Prostate gland (tissue), 2 donors: ENCODE measurements at regions not wholly inside any gene's neighbourhood (a gene's known extent, or its start where the extent isn't known, plus 50 kb on each side); places are given as distances from the start of the nearest gene placed in this dataset.

ENCODE experiments used
- POLR2A ChIP-seq: fragments of 450-650 bp; IDR thresholded peaks from one replicate; pipeline ENCODE4 v1.6.1; 2016; ENCODE audit warnings: antibody characterized with exemption, mild to moderate bottlenecking
- POLR2AphosphoS5 ChIP-seq: sonication (generic); formaldehyde crosslinking; IDR thresholded peaks from one replicate; pipeline ENCODE4 v1.6.1; 2017; ENCODE audit warnings: antibody characterized with exemption
- TF ChIP-seq, protein P1 (sequence below), 4 experiments: fragments of 200-600 bp in 2 of 4; fragments of 450-650 bp in 2 of 4; sonication (generic) in 2 of 4; IDR thresholded peaks; 1 replicate in 3 of 4; 2 replicates in 1 of 4; pipeline ENCODE4 v1.5.1; 2016 to 2019; ENCODE audit warnings: antibody characterized with exemption in 4 of 4, mild to moderate bottlenecking in 2 of 4, moderate library complexity in 2 of 4

DNA sequence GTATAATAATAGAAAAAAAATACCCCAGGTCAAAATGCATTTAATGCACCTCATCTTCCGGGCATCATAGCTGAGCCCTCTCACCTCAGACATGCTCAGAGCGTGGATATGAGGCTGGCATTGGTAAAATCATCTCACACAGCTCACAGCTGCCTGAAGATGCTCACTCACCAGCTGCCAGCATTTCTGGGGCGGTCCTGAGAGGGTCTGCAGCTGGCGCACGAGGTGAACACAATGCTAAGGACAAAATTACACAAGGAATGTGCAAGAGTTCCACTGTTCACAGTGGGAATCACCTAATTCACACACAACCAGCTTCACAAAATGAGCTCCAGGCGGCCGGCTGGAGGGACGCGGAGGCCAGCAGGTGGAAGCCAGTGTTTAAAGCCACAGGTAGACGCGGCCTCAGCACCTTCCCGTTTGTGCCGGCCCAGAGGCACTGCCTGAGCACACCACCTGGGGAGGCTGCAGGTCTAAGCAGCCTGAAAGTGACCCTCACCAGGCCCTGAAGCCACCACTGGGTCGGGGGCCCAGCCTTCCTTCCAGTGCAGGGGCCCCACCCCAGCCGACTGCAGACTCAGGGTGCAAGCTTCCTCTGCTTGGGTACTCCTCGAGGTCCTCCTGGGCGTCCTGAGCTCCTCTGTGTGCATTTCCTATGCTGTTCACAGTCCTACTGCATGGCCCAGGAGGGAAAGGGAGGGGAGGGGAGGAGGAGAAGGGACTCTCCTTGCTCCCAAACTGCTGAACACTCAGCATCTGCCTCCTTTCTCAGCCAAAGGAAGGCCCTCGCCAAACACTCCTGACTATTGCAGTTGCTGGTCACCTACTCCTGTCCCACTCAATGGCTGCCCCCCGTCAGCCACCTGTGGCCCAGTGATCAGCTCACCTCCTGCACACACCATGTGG is 61.2 kb upstream of the FAM20C start:
- no peak for TF ChIP-seq POLR2A
- TF ChIP-seq, protein P1, sequence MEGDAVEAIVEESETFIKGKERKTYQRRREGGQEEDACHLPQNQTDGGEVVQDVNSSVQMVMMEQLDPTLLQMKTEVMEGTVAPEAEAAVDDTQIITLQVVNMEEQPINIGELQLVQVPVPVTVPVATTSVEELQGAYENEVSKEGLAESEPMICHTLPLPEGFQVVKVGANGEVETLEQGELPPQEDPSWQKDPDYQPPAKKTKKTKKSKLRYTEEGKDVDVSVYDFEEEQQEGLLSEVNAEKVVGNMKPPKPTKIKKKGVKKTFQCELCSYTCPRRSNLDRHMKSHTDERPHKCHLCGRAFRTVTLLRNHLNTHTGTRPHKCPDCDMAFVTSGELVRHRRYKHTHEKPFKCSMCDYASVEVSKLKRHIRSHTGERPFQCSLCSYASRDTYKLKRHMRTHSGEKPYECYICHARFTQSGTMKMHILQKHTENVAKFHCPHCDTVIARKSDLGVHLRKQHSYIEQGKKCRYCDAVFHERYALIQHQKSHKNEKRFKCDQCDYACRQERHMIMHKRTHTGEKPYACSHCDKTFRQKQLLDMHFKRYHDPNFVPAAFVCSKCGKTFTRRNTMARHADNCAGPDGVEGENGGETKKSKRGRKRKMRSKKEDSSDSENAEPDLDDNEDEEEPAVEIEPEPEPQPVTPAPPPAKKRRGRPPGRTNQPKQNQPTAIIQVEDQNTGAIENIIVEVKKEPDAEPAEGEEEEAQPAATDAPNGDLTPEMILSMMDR (IDR thresholded peaks at IDR 0.05): no peak
- no peak for TF ChIP-seq POLR2AphosphoS5
